ENCODE measurements at regions not wholly inside any gene's neighbourhood (a gene's known extent, or its start where the extent isn't known, plus 50 kb on each side); places are given as distances from the start of the nearest gene placed in this dataset.
A peak's percentile ranks its signal among the peaks of the same experiment; 100 is the strongest.
"Not testable (repeated sequence)": the region's sequence is repeated elsewhere in the genome, so short reads cannot be mapped to it uniquely, and the experiment has no call there.

GRCh38 chr5:144594919-144595318 lies 424.2 kb downstream of the KCTD16 start:
- no peak for DNase-seq (ENCODE audit: low spot score)
- ChIA-PET POLR2A (ENCODE audit: low non-redundant PET) (no interaction called here), CTCF (no interaction called here)
- no peak overlapping the region for H3K27ac ChIP-seq
- no peak for TF ChIP-seq CTCF (conservative IDR thresholded peaks at IDR 0.05; ENCODE audit: low read depth)

- CTCF ChIA-PET = interaction anchor here (1.0 kb wide), 1 partner anchor 12 kb away, joined by 4 read pairs; no protein-coding TSS in a partner anchor
- POLR2A ChIA-PET (ENCODE audit: low non-redundant PET); H3K27ac ChIP-seq; DNase-seq (ENCODE audit: low spot score): not testable (repeated sequence)
These were observed 423.6 kb downstream of the KCTD16 start for GRCh38 chr5:144594234-144594633.

GRCh38 chr5:144585681-144586080 lies 415.0 kb downstream of the KCTD16 start:
- no peak overlapping the region for H3K27ac ChIP-seq
- ChIA-PET POLR2A (ENCODE audit: low non-redundant PET) (no interaction called here), CTCF (interaction anchor here (0.6 kb wide), 1 partner anchor 183 kb away, joined by 6 read pairs; no protein-coding TSS in a partner anchor)
- TF ChIP-seq CTCF (conservative IDR thresholded peaks at IDR 0.05; ENCODE audit: low read depth) = no peak
- no peak for DNase-seq (ENCODE audit: low spot score)

GRCh38 chr5:144583541-144584449 lies 413.1 kb downstream of the KCTD16 start:
- TF ChIP-seq CTCF (conservative IDR thresholded peaks at IDR 0.05; ENCODE audit: low read depth) = no peak
- DNase-seq (ENCODE audit: low spot score) = no peak
- POLR2A ChIA-PET (ENCODE audit: low non-redundant PET) = no interaction called here
- H3K27ac ChIP-seq = no peak overlapping the region
- CTCF ChIA-PET = interaction anchor here (0.8 kb wide), 1 partner anchor 13 kb away, joined by 3 read pairs; no protein-coding TSS in a partner anchor

GRCh38 chr5:144582066-144582465 lies 411.4 kb downstream of the KCTD16 start:
- POLR2A ChIA-PET (ENCODE audit: low non-redundant PET) = no interaction called here
- peak; percentile 81 for DNase-seq (ENCODE audit: low spot score)
- CTCF ChIA-PET = interaction anchor here (0.6 to 1.8 kb wide), 2 partner anchors 12 to 70 kb away, joined by 3 to 4 read pairs; no protein-coding TSS in a partner anchor
- no peak for TF ChIP-seq CTCF (conservative IDR thresholded peaks at IDR 0.05; ENCODE audit: low read depth)
- H3K27ac ChIP-seq = no peak overlapping the region

- no peak for TF ChIP-seq CTCF (conservative IDR thresholded peaks at IDR 0.05; ENCODE audit: low read depth)
- ChIA-PET CTCF (interaction anchor here (1.8 kb wide), 1 partner anchor 13 kb away, joined by 4 read pairs; no protein-coding TSS in a partner anchor), POLR2A (ENCODE audit: low non-redundant PET) (no interaction called here)
- no peak for DNase-seq (ENCODE audit: low spot score)
- no peak overlapping the region for H3K27ac ChIP-seq
These were observed 410.4 kb downstream of the KCTD16 start for GRCh38 chr5:144581044-144581443.

- H3K27ac ChIP-seq = no peak overlapping the region
- no peak for TF ChIP-seq CTCF (conservative IDR thresholded peaks at IDR 0.05; ENCODE audit: low read depth)
- CTCF ChIA-PET = no interaction called here
- DNase-seq (ENCODE audit: low spot score) = no peak
- POLR2A ChIA-PET (ENCODE audit: low non-redundant PET) = no interaction called here
These were observed 407.0 kb downstream of the KCTD16 start for GRCh38 chr5:144577676-144578075.

Measured in RWPE1 (cell line).